GM19455 (cell line): ENCODE measurements at regions not wholly inside any gene's neighbourhood (a gene's known extent, or its start where the extent isn't known, plus 50 kb on each side); places are given as distances from the start of the nearest gene placed in this dataset.
"Not testable (repeated sequence)": the region's sequence is repeated elsewhere in the genome, so short reads cannot be mapped to it uniquely, and the experiment has no call there.

Experiments
- ATAC-seq: cut with Tn5 transposase; IDR thresholded peaks from one replicate; pipeline ENCODE4 v1.9.1; 2021; ENCODE audit not compliant: unreplicated experiment

- no peak for ATAC-seq
Observed at GRCh38 chr13:44051918-44052675, 172.4 kb downstream of the LACC1 start.

GRCh38 chr13:44052780-44053184 is 173.1 kb downstream of the LACC1 start:
- ATAC-seq, result no peak

- no peak for ATAC-seq
Observed at GRCh38 chr13:44053208-44053607, 173.5 kb downstream of the LACC1 start.

- ATAC-seq, result no peak
Observed at GRCh38 chr13:44054525-44054924, 174.8 kb downstream of the LACC1 start.

GRCh38 chr13:44055681-44056080 is 176.0 kb downstream of the LACC1 start:
- not testable (repeated sequence) for ATAC-seq

- no peak for ATAC-seq
Observed at GRCh38 chr13:44058067-44058466, 178.4 kb downstream of the LACC1 start.

- ATAC-seq, result no peak
Observed at GRCh38 chr13:44058624-44059215, 179.0 kb downstream of the LACC1 start.

GRCh38 chr13:44061876-44062275 is 182.2 kb downstream of the LACC1 start:
- no peak for ATAC-seq

- no peak for ATAC-seq
Observed at GRCh38 chr13:44063467-44063866, 183.8 kb downstream of the LACC1 start.

GRCh38 chr13:44063881-44064280 is 184.2 kb downstream of the LACC1 start:
- no peak for ATAC-seq

GRCh38 chr13:44064357-44064756 is 184.7 kb downstream of the LACC1 start:
- no peak for ATAC-seq

GRCh38 chr13:44068169-44068568 is 188.5 kb downstream of the LACC1 start:
- no peak for ATAC-seq

GRCh38 chr13:44068737-44069136 is 189.0 kb downstream of the LACC1 start:
- no peak for ATAC-seq

- no peak for ATAC-seq
Observed at GRCh38 chr13:44072536-44072935, 192.8 kb downstream of the LACC1 start.

- ATAC-seq, result no peak
Observed at GRCh38 chr13:44074611-44075010, 194.9 kb downstream of the LACC1 start.

- no peak for ATAC-seq
Observed at GRCh38 chr13:44075113-44075512, 195.4 kb downstream of the LACC1 start.

GRCh38 chr13:44078806-44079376 is 199.2 kb downstream of the LACC1 start:
- no peak for ATAC-seq

GRCh38 chr13:44079413-44080205 is 199.9 kb downstream of the LACC1 start:
- ATAC-seq, result no peak

- no peak for ATAC-seq
Observed at GRCh38 chr13:44084146-44084545, 204.4 kb downstream of the LACC1 start.

- no peak for ATAC-seq
Observed at GRCh38 chr13:44086389-44086788, 206.7 kb downstream of the LACC1 start.

- ATAC-seq, result no peak
Observed at GRCh38 chr13:44088411-44088810, 208.7 kb downstream of the LACC1 start.

- no peak for ATAC-seq
Observed at GRCh38 chr13:44088991-44089413, 209.3 kb downstream of the LACC1 start.
